OCI-LY7 (cell line): ENCODE measurements at regions not wholly inside any gene's neighbourhood (a gene's known extent, or its start where the extent isn't known, plus 50 kb on each side); places are given as distances from the start of the nearest gene placed in this dataset.

Experiments
- CTCF ChIP-seq: fragments of 200-600 bp; sonication (generic); conservative IDR thresholded peaks from 2 replicates; pipeline ENCODE4 v1.5.1; 2014; ENCODE audit warnings: mild to moderate bottlenecking, antibody characterized with exemption, low read length, moderate library complexity, mixed read lengths
- EZH2phosphoT487 ChIP-seq: fragments of 200-600 bp; sonication (generic); IDR thresholded peaks from 2 replicates; pipeline ENCODE4 v1.6.1; 2018; ENCODE audit warnings: low read depth, borderline replicate concordance, mild to moderate bottlenecking, mixed run types, antibody characterized with exemption, low read length, moderate library complexity, mixed read lengths

GRCh38 chr1:14263671-14264070 is 334.8 kb upstream of the KAZN start:
- no peak for TF ChIP-seq EZH2phosphoT487
- no peak for TF ChIP-seq CTCF
